ENCODE measurements at regions not wholly inside any gene's neighbourhood (a gene's known extent, or its start where the extent isn't known, plus 50 kb on each side); places are given as distances from the start of the nearest gene placed in this dataset.
A peak's percentile ranks its signal among the peaks of the same experiment; 100 is the strongest.
"Not testable (repeated sequence)": the region's sequence is repeated elsewhere in the genome, so short reads cannot be mapped to it uniquely, and the experiment has no call there.

- H3K4me1 ChIP-seq (ENCODE audit: control insufficient read depth in 2 of 2, insufficient read depth in 2 of 2, low read length in 2 of 2) = peaks cover 0 to 9% of the 10 kb centered on the region in 2 donors
- H3K9me3 ChIP-seq (ENCODE audit: control insufficient read depth in 2 of 2, insufficient read depth in 1 of 2, low read length in 1 of 2) = no peaks in the 10 kb centered on the region
- no peak for DNase-seq (ENCODE audit: low read depth in 6 of 9, low spot score in 9 of 9)
- H3K36me3 ChIP-seq (ENCODE audit: control insufficient read depth in 2 of 2, insufficient read depth in 2 of 2, low read length in 1 of 2) = no peaks in the 10 kb centered on the region
- H3K4me3 ChIP-seq (ENCODE audit: low read length in 2 of 2) = no peak overlapping the region
- no peaks in the 10 kb centered on the region for H3K27me3 ChIP-seq (ENCODE audit: control insufficient read depth in 2 of 2, insufficient read depth in 1 of 2, low read length in 1 of 2)
- 96% methylated on average over 9 of the region's 9 CpGs for WGBS
- H3K27ac ChIP-seq (ENCODE audit: low read depth in 1 of 2, low read length in 1 of 2) = no peak overlapping the region
These were observed 86.5 kb upstream of the EGFL6 start for GRCh38 chrX:13482746-13483541.

DNA sequence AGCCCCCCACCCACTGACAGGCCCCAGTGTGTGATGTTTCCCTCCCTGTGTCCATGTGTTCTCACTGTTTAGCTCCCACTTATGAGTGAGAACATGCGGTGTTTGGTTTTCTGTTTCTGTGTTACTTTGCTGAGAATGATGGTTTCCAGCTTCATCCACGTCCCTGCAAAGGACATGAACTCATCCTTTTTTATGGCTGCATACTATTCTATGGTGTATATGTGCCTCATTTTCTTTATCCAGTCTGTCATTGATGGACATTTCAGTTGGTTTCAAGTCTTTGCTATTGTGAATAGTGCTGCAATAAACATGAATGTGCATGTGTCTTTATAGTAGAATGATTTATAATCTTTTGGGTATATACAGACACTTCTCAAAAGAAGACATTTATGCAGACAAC is 88.6 kb upstream of the EGFL6 start:
- not testable (repeated sequence) for H3K36me3 ChIP-seq (ENCODE audit: control insufficient read depth in 2 of 2, insufficient read depth in 2 of 2, low read length in 1 of 2); H3K9me3 ChIP-seq (ENCODE audit: control insufficient read depth in 2 of 2, insufficient read depth in 1 of 2, low read length in 1 of 2); H3K27ac ChIP-seq (ENCODE audit: low read depth in 1 of 2, low read length in 1 of 2); DNase-seq (ENCODE audit: low read depth in 6 of 9, low spot score in 9 of 9); H3K4me1 ChIP-seq (ENCODE audit: control insufficient read depth in 2 of 2, insufficient read depth in 2 of 2, low read length in 2 of 2); H3K27me3 ChIP-seq (ENCODE audit: control insufficient read depth in 2 of 2, insufficient read depth in 1 of 2, low read length in 1 of 2); H3K4me3 ChIP-seq (ENCODE audit: low read length in 2 of 2)
- 97% methylated on average over 2 of the region's 2 CpGs for WGBS

- H3K27ac ChIP-seq (ENCODE audit: low read depth in 1 of 2, low read length in 1 of 2) = no peak overlapping the region
- DNase-seq (ENCODE audit: low read depth in 6 of 9, low spot score in 9 of 9) = no peak
- H3K9me3 ChIP-seq (ENCODE audit: control insufficient read depth in 2 of 2, insufficient read depth in 1 of 2, low read length in 1 of 2) = no peaks in the 10 kb centered on the region
- H3K36me3 ChIP-seq (ENCODE audit: control insufficient read depth in 2 of 2, insufficient read depth in 2 of 2, low read length in 1 of 2) = no peaks in the 10 kb centered on the region
- no peak overlapping the region for H3K4me3 ChIP-seq (ENCODE audit: low read length in 2 of 2)
- H3K27me3 ChIP-seq (ENCODE audit: control insufficient read depth in 2 of 2, insufficient read depth in 1 of 2, low read length in 1 of 2) = no peaks in the 10 kb centered on the region
- WGBS = 100% methylated on average over 2 of the region's 2 CpGs
- H3K4me1 ChIP-seq (ENCODE audit: control insufficient read depth in 2 of 2, insufficient read depth in 2 of 2, low read length in 2 of 2) = no peaks in the 10 kb centered on the region
These were observed 90.0 kb upstream of the EGFL6 start for GRCh38 chrX:13479452-13479813.

DNA sequence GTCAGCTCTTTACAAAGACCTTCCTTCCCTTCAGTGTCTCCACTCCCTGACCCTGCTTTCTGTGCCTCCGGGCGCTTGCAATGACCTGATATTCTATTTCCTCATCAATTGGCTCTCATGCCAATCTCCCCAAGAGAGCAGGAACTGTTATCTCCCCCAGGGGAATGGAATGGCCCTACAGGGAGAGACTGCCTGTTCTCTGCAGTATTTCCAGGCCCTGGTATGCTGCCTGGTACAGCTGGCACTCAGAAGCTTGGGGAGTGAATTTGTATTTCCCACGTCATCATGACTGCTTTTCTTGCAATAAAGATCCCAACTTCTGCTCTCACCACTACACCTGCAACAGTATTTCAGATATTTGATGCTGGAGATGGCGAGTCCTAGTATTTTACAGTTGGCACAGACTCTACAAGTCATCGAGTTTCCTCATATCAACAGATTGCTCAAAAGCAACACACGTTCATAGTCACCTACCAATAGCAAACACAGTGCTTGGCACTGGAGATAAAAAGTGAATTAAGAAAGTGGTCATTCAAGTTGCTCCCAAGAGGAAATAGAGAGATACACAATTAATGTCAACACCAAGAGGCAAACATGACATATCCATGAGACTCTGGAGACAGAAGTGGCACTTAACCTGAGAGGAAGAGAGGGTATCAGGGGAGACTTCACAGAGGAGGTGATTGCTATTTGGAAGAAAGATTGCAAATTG is 90.5 kb upstream of the EGFL6 start:
- Histone ChIP-seq H3K36me3 (ENCODE audit: control insufficient read depth in 2 of 2, insufficient read depth in 2 of 2, low read length in 1 of 2) (no peaks in the 10 kb centered on the region), H3K27ac (ENCODE audit: low read depth in 1 of 2, low read length in 1 of 2) (no peak overlapping the region), H3K9me3 (ENCODE audit: control insufficient read depth in 2 of 2, insufficient read depth in 1 of 2, low read length in 1 of 2) (no peaks in the 10 kb centered on the region), H3K4me1 (ENCODE audit: control insufficient read depth in 2 of 2, insufficient read depth in 2 of 2, low read length in 2 of 2) (peaks cover 0 to under 1% of the 10 kb centered on the region in 2 donors), H3K27me3 (ENCODE audit: control insufficient read depth in 2 of 2, insufficient read depth in 1 of 2, low read length in 1 of 2) (no peaks in the 10 kb centered on the region), H3K4me3 (ENCODE audit: low read length in 2 of 2) (no peak overlapping the region)
- WGBS = 79% methylated on average over 6 of the region's 6 CpGs
- no peak for DNase-seq (ENCODE audit: low read depth in 6 of 9, low spot score in 9 of 9)

- 97% methylated on average over 4 of the region's 4 CpGs for WGBS
- no peak for DNase-seq (ENCODE audit: low read depth in 6 of 9, low spot score in 9 of 9)
- no peak overlapping the region for H3K4me3 ChIP-seq (ENCODE audit: low read length in 2 of 2)
- no peaks in the 10 kb centered on the region for H3K27me3 ChIP-seq (ENCODE audit: control insufficient read depth in 2 of 2, insufficient read depth in 1 of 2, low read length in 1 of 2)
- H3K9me3 ChIP-seq (ENCODE audit: control insufficient read depth in 2 of 2, insufficient read depth in 1 of 2, low read length in 1 of 2) = no peaks in the 10 kb centered on the region
- peaks cover 0 to 7% of the 10 kb centered on the region in 2 donors for H3K4me1 ChIP-seq (ENCODE audit: control insufficient read depth in 2 of 2, insufficient read depth in 2 of 2, low read length in 2 of 2)
- no peaks in the 10 kb centered on the region for H3K36me3 ChIP-seq (ENCODE audit: control insufficient read depth in 2 of 2, insufficient read depth in 2 of 2, low read length in 1 of 2)
- no peak overlapping the region for H3K27ac ChIP-seq (ENCODE audit: low read depth in 1 of 2, low read length in 1 of 2)
These were observed 93.0 kb upstream of the EGFL6 start for GRCh38 chrX:13476384-13476783.

GRCh38 chrX:13474164-13474516 is 95.3 kb upstream of the EGFL6 start:
- DNase-seq (ENCODE audit: low read depth in 6 of 9, low spot score in 9 of 9) = peak in 1 of 9 donors; percentile 7
- H3K4me3 ChIP-seq (ENCODE audit: low read length in 2 of 2) = no peak overlapping the region
- H3K36me3 ChIP-seq (ENCODE audit: control insufficient read depth in 2 of 2, insufficient read depth in 2 of 2, low read length in 1 of 2) = no peaks in the 10 kb centered on the region
- H3K9me3 ChIP-seq (ENCODE audit: control insufficient read depth in 2 of 2, insufficient read depth in 1 of 2, low read length in 1 of 2) = no peaks in the 10 kb centered on the region
- H3K4me1 ChIP-seq (ENCODE audit: control insufficient read depth in 2 of 2, insufficient read depth in 2 of 2, low read length in 2 of 2) = peaks cover 0 to 7% of the 10 kb centered on the region in 2 donors
- peak overlapping the region; percentile 64 to 80 for H3K27ac ChIP-seq (ENCODE audit: low read depth in 1 of 2, low read length in 1 of 2)
- 60% methylated on average over 4 of the region's 4 CpGs for WGBS
- H3K27me3 ChIP-seq (ENCODE audit: control insufficient read depth in 2 of 2, insufficient read depth in 1 of 2, low read length in 1 of 2) = no peaks in the 10 kb centered on the region

- 67% methylated on average over 9 of the region's 9 CpGs for WGBS
- no peaks in the 10 kb centered on the region for H3K36me3 ChIP-seq (ENCODE audit: control insufficient read depth in 2 of 2, insufficient read depth in 2 of 2, low read length in 1 of 2)
- DNase-seq (ENCODE audit: low read depth in 6 of 9, low spot score in 9 of 9) = peak in 5 of 9 donors; percentile 10 to 65 (median 17)
- peaks cover 0 to 7% of the 10 kb centered on the region in 2 donors for H3K4me1 ChIP-seq (ENCODE audit: control insufficient read depth in 2 of 2, insufficient read depth in 2 of 2, low read length in 2 of 2)
- H3K27ac ChIP-seq (ENCODE audit: low read depth in 1 of 2, low read length in 1 of 2) = peak overlapping the region; percentile 64 to 80
- no peaks in the 10 kb centered on the region for H3K9me3 ChIP-seq (ENCODE audit: control insufficient read depth in 2 of 2, insufficient read depth in 1 of 2, low read length in 1 of 2)
- no peaks in the 10 kb centered on the region for H3K27me3 ChIP-seq (ENCODE audit: control insufficient read depth in 2 of 2, insufficient read depth in 1 of 2, low read length in 1 of 2)
- H3K4me3 ChIP-seq (ENCODE audit: low read length in 2 of 2) = no peak overlapping the region
These were observed 95.8 kb upstream of the EGFL6 start for GRCh38 chrX:13473442-13474163.

GRCh38 chrX:13472975-13473374 is 96.4 kb upstream of the EGFL6 start:
- DNase-seq (ENCODE audit: low read depth in 6 of 9, low spot score in 9 of 9) = no peak
- Histone ChIP-seq H3K36me3 (ENCODE audit: control insufficient read depth in 2 of 2, insufficient read depth in 2 of 2, low read length in 1 of 2) (no peaks in the 10 kb centered on the region), H3K27ac (ENCODE audit: low read depth in 1 of 2, low read length in 1 of 2) (peak overlapping the region; percentile 64 to 80), H3K9me3 (ENCODE audit: control insufficient read depth in 2 of 2, insufficient read depth in 1 of 2, low read length in 1 of 2) (no peaks in the 10 kb centered on the region), H3K4me1 (ENCODE audit: control insufficient read depth in 2 of 2, insufficient read depth in 2 of 2, low read length in 2 of 2) (peaks cover 0 to 7% of the 10 kb centered on the region in 2 donors), H3K27me3 (ENCODE audit: control insufficient read depth in 2 of 2, insufficient read depth in 1 of 2, low read length in 1 of 2) (no peaks in the 10 kb centered on the region), H3K4me3 (ENCODE audit: low read length in 2 of 2) (no peak overlapping the region)
- 99% methylated on average over 5 of the region's 5 CpGs for WGBS

DNA sequence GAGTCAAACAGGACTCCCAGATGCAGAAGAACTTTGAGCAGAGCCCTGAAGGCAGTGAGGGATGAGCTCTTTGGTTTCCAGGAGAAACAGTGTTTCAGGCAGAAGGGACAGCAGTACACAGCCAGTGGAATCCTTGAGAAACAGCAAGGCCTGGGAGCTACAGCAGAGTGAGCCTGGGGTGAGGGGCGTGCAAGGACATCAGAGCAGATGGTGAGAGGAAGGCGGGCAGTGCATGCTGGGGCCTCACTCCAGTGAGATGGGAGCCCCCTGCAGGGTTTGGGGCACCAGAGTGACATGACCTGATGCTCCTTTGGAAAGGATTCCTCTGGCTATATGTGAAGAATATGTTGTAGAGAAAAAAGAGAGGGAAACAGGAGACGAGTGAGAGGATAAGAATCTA is 98.1 kb upstream of the EGFL6 start:
- 97% methylated on average over 3 of the region's 3 CpGs for WGBS
- H3K4me3 ChIP-seq (ENCODE audit: low read length in 2 of 2) = no peak overlapping the region
- H3K9me3 ChIP-seq (ENCODE audit: control insufficient read depth in 2 of 2, insufficient read depth in 1 of 2, low read length in 1 of 2) = no peaks in the 10 kb centered on the region
- H3K4me1 ChIP-seq (ENCODE audit: control insufficient read depth in 2 of 2, insufficient read depth in 2 of 2, low read length in 2 of 2) = peaks cover 0 to 7% of the 10 kb centered on the region in 2 donors
- H3K36me3 ChIP-seq (ENCODE audit: control insufficient read depth in 2 of 2, insufficient read depth in 2 of 2, low read length in 1 of 2) = no peaks in the 10 kb centered on the region
- no peaks in the 10 kb centered on the region for H3K27me3 ChIP-seq (ENCODE audit: control insufficient read depth in 2 of 2, insufficient read depth in 1 of 2, low read length in 1 of 2)
- DNase-seq (ENCODE audit: low read depth in 6 of 9, low spot score in 9 of 9) = no peak
- H3K27ac ChIP-seq (ENCODE audit: low read depth in 1 of 2, low read length in 1 of 2) = no peak overlapping the region
